Panc1 (cell line): ENCODE measurements at regions not wholly inside any gene's neighbourhood (a gene's known extent, or its start where the extent isn't known, plus 50 kb on each side); places are given as distances from the start of the nearest gene placed in this dataset.

Source experiments
- ATAC-seq: fragments of 200-7000 bp; cut with Tn5 transposase; 2 replicates; pipeline ENCODE4 v1.9.1; 2020; ENCODE audit warnings: mild to moderate bottlenecking, moderate library complexity
- BruUV-seq: library from RNA; stranded (reverse); fragments of 400-500 nt; replicated peaks from 2 replicates; lab custom pipeline; 2021; lab: Mats Ljungman, UMichigan
- CTCF ChIA-PET: fragments of 300-600 bp; sonication (Branson Sonifier 250); formaldehyde crosslinking; loops from one replicate; lab custom pipeline; 2022; ENCODE audit warnings: antibody characterized with exemption; lab: Charles Lee
- POLR2A ChIA-PET: fragments of 300-600 bp; sonication (Branson Sonifier 250); formaldehyde crosslinking; loops from one replicate; lab custom pipeline; 2022; ENCODE audit warnings: antibody characterized with exemption; lab: Charles Lee
- DNase-seq: peaks from one replicate; pipeline ENCODE4 v3.0.0-alpha.2; 2010; ENCODE audit warnings: low read depth, low spot score
- H3K27ac ChIP-seq: 2 replicates; pipeline ENCODE4 v1.5.1; 2011; ENCODE audit warnings: mild to moderate bottlenecking, low read length, inconsistent platforms
- H3K27me3 ChIP-seq: fragments of 200-500 bp; sonication (Bioruptor generic); 2 replicates; pipeline ENCODE4 v1.6.0; 2014; ENCODE audit warnings: low read length, inconsistent platforms; ENCODE audit not compliant: control insufficient read depth, insufficient read depth
- H3K36me3 ChIP-seq: fragments of 200-500 bp; sonication (Bioruptor generic); 2 replicates; pipeline ENCODE4 v1.5.1; 2014; ENCODE audit warnings: inconsistent platforms, mild to moderate bottlenecking, low read length, moderate library complexity; ENCODE audit not compliant: control insufficient read depth, insufficient read depth
- H3K4me1 ChIP-seq: 2 replicates; pipeline ENCODE4 v1.5.1; 2011; ENCODE audit warnings: inconsistent platforms, mild to moderate bottlenecking, low read length, moderate library complexity; ENCODE audit not compliant: control insufficient read depth, insufficient read depth
- H3K4me3 ChIP-seq, 2 experiments: 2 replicates each; pipeline ENCODE4 v1.5.1; 2011 to 2012; ENCODE audit warnings: low read depth in 2 of 2, low read length in 2 of 2, mild to moderate bottlenecking in 2 of 2, inconsistent platforms in 1 of 2, moderate library complexity in 1 of 2
- H3K9me3 ChIP-seq: fragments of 200-500 bp; sonication (Bioruptor generic); 2 replicates; pipeline ENCODE4 v1.5.1; 2014; ENCODE audit warnings: low read depth, mild to moderate bottlenecking, inconsistent platforms, low read length, moderate library complexity; ENCODE audit not compliant: control insufficient read depth, insufficient read depth
- CTCF ChIP-seq: fragments of 450-650 bp; IDR thresholded peaks from 2 replicates; pipeline ENCODE4 v1.5.1; 2017; ENCODE audit warnings: mild to moderate bottlenecking
- POLR2AphosphoS5 ChIP-seq: IDR thresholded peaks from 2 replicates; pipeline ENCODE4 v1.6.1; 2012; ENCODE audit warnings: mild to moderate bottlenecking, low read depth, low read length, moderate library complexity
- REST ChIP-seq, 2 experiments: IDR thresholded peaks; 2 replicates each; pipeline ENCODE4 v1.6.1; 2011 to 2012; ENCODE audit warnings: low read depth in 2 of 2, control low read depth in 1 of 2, low read length in 1 of 2, mild to moderate bottlenecking in 1 of 2, moderate library complexity in 1 of 2; ENCODE audit not compliant: insufficient read depth in 1 of 2
- SIN3A ChIP-seq: IDR thresholded peaks from 2 replicates; pipeline ENCODE4 v1.6.1; 2012; ENCODE audit warnings: low read depth, mild to moderate bottlenecking, low read length, moderate library complexity, borderline replicate concordance; ENCODE audit not compliant: insufficient read depth
- TCF7L2 ChIP-seq: IDR thresholded peaks from 2 replicates; pipeline ENCODE4 v1.6.1; 2011; ENCODE audit warnings: mild to moderate bottlenecking, low read depth, low read length, inconsistent platforms
- in situ Hi-C: cut with HindIII; loops from 2 replicates; pipeline ENCODE4 v1.10.0; 2016; ENCODE audit warnings: low sequenced_read_pairs, low pct_unique_long_range_greater_than_20kb
- intact Hi-C: fragments of 100-400 bp; cut with micrococcal nuclease; formaldehyde crosslinking; loops from one replicate; pipeline ENCODE4 v1.10.0; 2022; ENCODE audit not compliant: unreplicated experiment

GRCh38 chr12:98067795-98068194 lies 447.6 kb upstream of the TMPO start:
- in situ Hi-C loops (no loop called here), intact Hi-C loops (no loop called here)
- H3K4me3 ChIP-seq = no peak overlapping the region
- no TSS peak for BruUV-seq
- no peaks in the 10 kb centered on the region for H3K27me3 ChIP-seq
- ChIA-PET POLR2A (no interaction called here), CTCF (no interaction called here)
- DNase-seq (no peak), ATAC-seq (no peak)
- TF ChIP-seq POLR2AphosphoS5 = no peak
- no peak for TF ChIP-seq REST (IDR thresholded peaks at IDR 0.05; ENCODE audit: insufficient read depth in 1 of 2, low read depth in 2 of 2, low read length in 1 of 2)
- no peak for TF ChIP-seq CTCF
- TF ChIP-seq SIN3A = no peak
- no peak for TF ChIP-seq TCF7L2
- no peaks in the 10 kb centered on the region for H3K4me1 ChIP-seq
- H3K36me3 ChIP-seq = no peaks in the 10 kb centered on the region
- H3K9me3 ChIP-seq = no peaks in the 10 kb centered on the region
- no peak overlapping the region for H3K27ac ChIP-seq

- Histone ChIP-seq H3K27me3 (no peaks in the 10 kb centered on the region), H3K4me3 (no peak overlapping the region), H3K36me3 (no peaks in the 10 kb centered on the region), H3K9me3 (no peaks in the 10 kb centered on the region), H3K27ac (no peak overlapping the region), H3K4me1 (no peaks in the 10 kb centered on the region)
- in situ Hi-C loops (no loop called here), intact Hi-C loops (no loop called here)
- DNase-seq = no peak
- BruUV-seq = no TSS peak
- ChIA-PET CTCF (no interaction called here), POLR2A (no interaction called here)
- ATAC-seq = no peak
- TF ChIP-seq TCF7L2 = no peak
- TF ChIP-seq REST (IDR thresholded peaks at IDR 0.05; ENCODE audit: insufficient read depth in 1 of 2, low read depth in 2 of 2, low read length in 1 of 2) = no peak
- no peak for TF ChIP-seq POLR2AphosphoS5
- no peak for TF ChIP-seq SIN3A
- no peak for TF ChIP-seq CTCF
Measured at GRCh38 chr12:98073610-98074009, 441.8 kb upstream of the TMPO start.
